22Rv1 (cell line): ENCODE measurements at regions not wholly inside any gene's neighbourhood (a gene's known extent, or its start where the extent isn't known, plus 50 kb on each side); places are given as distances from the start of the nearest gene placed in this dataset.

Source experiments
- CTCF ChIP-seq: fragments of 450-650 bp; IDR thresholded peaks from 2 replicates; pipeline ENCODE4 v1.5.1; 2017; ENCODE audit warnings: mild to moderate bottlenecking
- ZFX ChIP-seq: fragments of 450-650 bp; IDR thresholded peaks from 2 replicates; pipeline ENCODE4 v1.6.1; 2017; ENCODE audit warnings: antibody characterized with exemption, borderline replicate concordance

- TF ChIP-seq CTCF (no peak), ZFX (no peak)
Observed at GRCh38 chr9:79980432-79980831, 408.7 kb downstream of the TLE4 start.
